ENCODE measurements at regions not wholly inside any gene's neighbourhood (a gene's known extent, or its start where the extent isn't known, plus 50 kb on each side); places are given as distances from the start of the nearest gene placed in this dataset.

DNA sequence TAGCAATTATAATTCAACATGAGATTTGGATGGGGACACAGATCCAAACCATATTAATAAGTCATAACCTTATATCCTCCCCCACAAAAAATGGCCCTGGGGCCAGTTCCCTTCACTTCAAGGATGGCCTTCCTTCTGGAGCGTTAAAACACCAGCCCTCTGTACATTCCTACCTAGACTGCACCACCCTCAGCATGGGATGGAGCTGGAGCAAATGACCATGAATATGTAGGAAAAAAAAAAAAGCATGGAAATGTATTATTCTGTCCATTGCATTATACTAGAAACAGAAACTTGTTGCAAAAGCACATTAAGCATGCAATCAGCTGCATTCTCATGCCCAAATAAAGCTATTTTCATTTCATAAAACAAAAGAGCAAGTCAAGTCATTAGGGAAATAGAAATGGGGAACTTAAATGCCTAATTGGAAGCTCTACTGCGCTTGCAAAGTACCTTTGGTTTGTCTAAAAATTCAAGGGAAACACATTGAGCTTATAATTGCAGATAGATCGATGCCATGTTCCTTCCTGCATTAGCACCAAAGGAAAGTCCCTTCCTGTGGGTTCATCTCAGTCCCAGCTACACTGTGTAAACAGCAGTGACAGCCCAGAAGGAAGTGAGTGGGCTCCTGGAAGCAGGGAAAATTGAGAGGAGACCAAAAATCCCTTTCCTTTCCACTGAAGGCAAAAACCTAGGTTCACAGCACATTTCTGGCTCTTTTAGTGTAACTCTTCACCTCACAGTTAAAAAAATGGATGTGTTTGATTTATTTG is 252.0 kb upstream of the KLHL29 start:
- no peaks in the 10 kb centered on the region for H3K4me1 Mint-ChIP-seq
- DNase-seq (no peak), ATAC-seq (ENCODE audit: low read depth in 2 of 2) (no peak)
- H3K9me3 Mint-ChIP-seq = peaks cover 8 to 20% (median 9%) of the 10 kb centered on the region in 7 donors
- peaks cover 0 to 7% of the 10 kb centered on the region in 2 donors for H3K36me3 Mint-ChIP-seq
- peaks cover 0 to 9% (median 7%) of the 10 kb centered on the region in 3 donors for H3K27me3 Mint-ChIP-seq
- no peak overlapping the region for H3K4me3 Mint-ChIP-seq
- no peak overlapping the region for H3K27ac Mint-ChIP-seq

DNA sequence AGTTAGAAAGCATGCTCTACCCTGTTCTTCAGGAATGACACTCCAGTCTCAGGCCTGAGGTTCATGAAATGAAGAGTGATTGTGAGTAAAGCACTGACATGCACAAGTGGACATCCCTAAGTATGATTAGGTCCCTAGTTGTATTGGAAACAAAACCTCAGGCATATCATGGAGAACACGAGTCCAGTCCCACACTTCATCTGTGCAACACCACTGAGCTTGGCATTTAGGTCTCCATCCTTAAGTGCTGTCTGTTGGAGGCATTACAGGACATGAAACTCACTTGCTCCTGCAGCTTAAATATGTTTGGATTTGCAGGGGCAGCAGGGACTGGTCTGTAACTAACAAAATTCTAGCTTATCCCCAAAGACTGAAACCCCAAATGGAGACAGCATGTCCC is 250.3 kb upstream of the KLHL29 start:
- ATAC-seq (ENCODE audit: low read depth in 2 of 2) (no peak), DNase-seq (no peak)
- H3K4me3 Mint-ChIP-seq = no peak overlapping the region
- no peaks in the 10 kb centered on the region for H3K4me1 Mint-ChIP-seq
- H3K27me3 Mint-ChIP-seq = peaks cover 0 to 14% (median 4%) of the 10 kb centered on the region in 3 donors
- no peak overlapping the region for H3K27ac Mint-ChIP-seq
- H3K36me3 Mint-ChIP-seq = no peaks in the 10 kb centered on the region
- peaks cover 0 to 16% (median 8%) of the 10 kb centered on the region in 7 donors for H3K9me3 Mint-ChIP-seq

DNA sequence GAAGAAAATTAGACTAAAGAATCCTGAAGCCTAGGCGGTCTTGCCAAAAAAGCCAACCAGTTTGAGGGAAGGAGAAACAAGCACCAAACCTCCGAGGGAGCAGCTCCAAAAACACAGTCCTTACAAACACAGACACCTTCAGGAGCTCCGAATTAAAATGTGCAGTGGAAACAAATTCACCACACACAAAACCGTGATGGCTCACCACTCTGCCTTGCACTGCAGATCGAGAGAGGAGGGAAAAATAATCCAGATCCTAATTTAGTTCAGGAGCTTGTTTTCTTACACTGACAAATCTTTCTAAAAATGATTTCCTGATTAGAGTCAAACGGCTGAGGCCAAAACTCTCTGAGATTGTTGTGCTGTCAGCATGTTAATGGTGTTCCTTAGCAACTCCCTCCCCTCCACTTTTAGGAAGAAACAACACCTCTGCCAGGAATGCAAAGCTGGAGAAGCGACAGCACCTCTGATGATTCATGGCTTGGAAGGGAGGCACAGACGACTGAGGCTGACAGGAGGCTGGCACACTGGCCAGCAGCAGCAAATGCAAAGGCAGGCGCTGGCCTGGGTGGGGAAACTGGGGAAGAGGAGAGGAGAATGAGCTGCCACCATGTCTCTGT is 249.4 kb upstream of the KLHL29 start:
- H3K36me3 Mint-ChIP-seq = no peaks in the 10 kb centered on the region
- peaks cover 0 to 10% (median 3%) of the 10 kb centered on the region in 7 donors for H3K9me3 Mint-ChIP-seq
- H3K27me3 Mint-ChIP-seq = peaks cover 0 to 21% (median 4%) of the 10 kb centered on the region in 3 donors
- no peak for ATAC-seq (ENCODE audit: low read depth in 2 of 2)
- H3K27ac Mint-ChIP-seq = no peak overlapping the region
- H3K4me3 Mint-ChIP-seq = no peak overlapping the region
- DNase-seq = no peak
- no peaks in the 10 kb centered on the region for H3K4me1 Mint-ChIP-seq

DNA sequence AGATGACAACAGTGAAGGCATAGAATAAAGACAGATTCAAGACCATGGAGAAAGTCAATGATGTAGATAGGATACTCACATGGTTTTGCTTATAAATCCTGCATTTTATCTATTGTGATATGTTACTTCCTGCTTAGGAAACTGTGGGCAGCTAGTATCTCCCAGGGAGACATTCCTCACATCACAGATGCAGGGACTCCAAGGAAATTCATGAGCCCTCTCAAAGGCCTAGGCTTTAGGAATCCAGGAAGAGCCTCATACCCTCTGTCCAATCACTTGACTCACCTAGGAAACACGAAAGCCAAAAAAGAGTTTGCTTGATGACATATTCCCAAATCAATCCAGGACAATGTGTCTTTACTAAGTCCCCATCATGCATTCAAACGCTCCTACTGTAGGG is 247.8 kb upstream of the KLHL29 start:
- peaks cover 0 to 26% (median 4%) of the 10 kb centered on the region in 3 donors for H3K27me3 Mint-ChIP-seq
- no peaks in the 10 kb centered on the region for H3K36me3 Mint-ChIP-seq
- H3K4me1 Mint-ChIP-seq = no peaks in the 10 kb centered on the region
- DNase-seq = no peak
- H3K4me3 Mint-ChIP-seq = no peak overlapping the region
- H3K9me3 Mint-ChIP-seq = peaks cover 0 to 6% (median 5%) of the 10 kb centered on the region in 7 donors
- ATAC-seq (ENCODE audit: low read depth in 2 of 2) = no peak
- no peak overlapping the region for H3K27ac Mint-ChIP-seq

DNA sequence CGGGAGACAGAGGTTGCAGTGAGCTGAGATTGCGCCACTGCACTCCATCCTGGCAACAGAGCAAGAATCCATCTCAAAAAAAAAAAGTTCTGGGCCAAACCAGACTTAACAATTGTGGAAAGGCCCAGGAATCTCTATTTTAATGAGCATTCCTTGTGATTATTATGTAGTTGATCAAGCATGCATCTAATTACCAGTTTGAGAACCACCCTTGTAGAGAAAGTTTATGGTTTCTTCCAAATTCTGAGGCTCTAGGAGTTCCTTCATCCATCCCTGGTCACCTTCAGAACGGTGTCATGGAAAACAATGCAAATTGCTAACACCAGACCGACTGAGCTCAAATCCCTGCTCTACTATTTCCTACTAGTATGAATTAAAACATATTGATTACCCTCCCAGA is 246.3 kb upstream of the KLHL29 start:
- Mint-ChIP-seq H3K4me1 (no peaks in the 10 kb centered on the region), H3K4me3 (no peak overlapping the region), H3K27ac (no peak overlapping the region), H3K27me3 (peaks cover 0 to 26% (median 4%) of the 10 kb centered on the region in 3 donors), H3K36me3 (no peaks in the 10 kb centered on the region), H3K9me3 (peaks cover 0 to 10% (median 0%) of the 10 kb centered on the region in 7 donors)
- no peak for DNase-seq
- ATAC-seq (ENCODE audit: low read depth in 2 of 2) = no peak

DNA sequence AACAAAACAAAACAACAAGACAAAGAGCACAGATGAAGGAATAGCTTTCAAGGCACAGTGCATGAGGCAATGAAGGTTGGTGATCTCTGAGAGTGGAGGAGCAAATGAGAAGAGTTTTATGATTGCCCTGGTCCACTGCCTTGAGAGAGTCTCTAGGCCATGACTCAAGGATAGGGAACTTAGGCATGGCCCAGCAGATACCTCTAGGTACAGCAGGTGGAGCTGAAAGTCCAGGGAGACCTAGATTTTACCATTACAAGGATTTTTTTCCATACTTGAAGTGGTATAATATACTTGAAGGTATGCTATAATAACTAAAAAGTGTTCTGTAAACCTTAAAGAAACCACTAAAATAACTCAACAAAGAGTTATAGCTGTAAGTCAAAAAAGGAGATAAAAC is 239.5 kb upstream of the KLHL29 start:
- ATAC-seq (ENCODE audit: low read depth in 2 of 2) = no peak
- no peak overlapping the region for H3K4me3 Mint-ChIP-seq
- no peak for DNase-seq
- no peak overlapping the region for H3K27ac Mint-ChIP-seq
- H3K36me3 Mint-ChIP-seq = no peaks in the 10 kb centered on the region
- H3K4me1 Mint-ChIP-seq = no peaks in the 10 kb centered on the region
- H3K27me3 Mint-ChIP-seq = peaks cover 5 to 14% (median 5%) of the 10 kb centered on the region in 3 donors
- peaks cover 0 to 8% (median 0%) of the 10 kb centered on the region in 7 donors for H3K9me3 Mint-ChIP-seq

DNA sequence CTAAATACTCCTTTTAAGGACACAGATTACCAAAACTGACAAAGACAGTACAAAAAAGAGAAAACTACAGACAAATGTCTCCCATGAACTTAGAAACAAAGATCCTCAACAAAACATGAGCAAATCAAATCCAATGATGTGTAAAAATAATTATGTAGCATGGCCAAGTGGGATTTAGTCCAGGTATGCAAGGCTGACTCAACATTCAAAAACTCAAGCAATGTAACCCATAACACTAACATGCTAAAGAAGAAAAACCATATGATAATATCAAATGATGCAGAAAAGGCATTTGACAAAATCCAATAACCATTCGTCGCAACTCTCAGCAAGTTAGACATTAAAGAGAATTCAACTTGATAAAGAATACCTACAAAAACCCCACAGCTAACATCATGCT is 239.0 kb upstream of the KLHL29 start:
- no peaks in the 10 kb centered on the region for H3K4me1 Mint-ChIP-seq
- no peak overlapping the region for H3K27ac Mint-ChIP-seq
- DNase-seq (no peak), ATAC-seq (ENCODE audit: low read depth in 2 of 2) (no peak)
- no peaks in the 10 kb centered on the region for H3K36me3 Mint-ChIP-seq
- peaks cover 5 to 10% (median 9%) of the 10 kb centered on the region in 3 donors for H3K27me3 Mint-ChIP-seq
- no peak overlapping the region for H3K4me3 Mint-ChIP-seq
- H3K9me3 Mint-ChIP-seq = peaks cover 0 to 8% (median 0%) of the 10 kb centered on the region in 7 donors

DNA sequence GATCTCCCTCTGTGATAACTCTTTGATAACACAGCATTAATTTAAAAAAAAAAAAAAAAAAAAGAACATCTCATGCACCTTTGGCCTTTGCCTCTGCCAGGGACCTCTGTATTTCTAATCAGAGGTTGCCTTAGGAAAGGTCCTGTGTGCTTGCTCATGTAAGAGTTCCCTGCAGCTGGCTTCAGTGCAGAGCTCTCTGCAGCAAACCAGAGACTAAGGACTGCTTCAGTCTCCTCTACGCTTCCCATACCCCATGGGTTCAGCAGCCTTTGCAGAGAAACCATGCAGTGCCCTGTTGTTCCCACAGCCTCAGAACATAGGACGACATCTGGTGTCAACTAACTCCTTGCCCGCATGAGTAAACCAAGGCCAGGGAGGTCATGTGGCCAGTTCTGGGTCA is 236.6 kb upstream of the KLHL29 start:
- Mint-ChIP-seq H3K27ac (no peak overlapping the region), H3K4me1 (no peaks in the 10 kb centered on the region), H3K4me3 (no peak overlapping the region), H3K36me3 (no peaks in the 10 kb centered on the region), H3K9me3 (peaks cover 0 to 7% (median 0%) of the 10 kb centered on the region in 7 donors), H3K27me3 (peaks cover 5 to 11% (median 8%) of the 10 kb centered on the region in 3 donors)
- ATAC-seq (ENCODE audit: low read depth in 2 of 2) (no peak), DNase-seq (no peak)

DNA sequence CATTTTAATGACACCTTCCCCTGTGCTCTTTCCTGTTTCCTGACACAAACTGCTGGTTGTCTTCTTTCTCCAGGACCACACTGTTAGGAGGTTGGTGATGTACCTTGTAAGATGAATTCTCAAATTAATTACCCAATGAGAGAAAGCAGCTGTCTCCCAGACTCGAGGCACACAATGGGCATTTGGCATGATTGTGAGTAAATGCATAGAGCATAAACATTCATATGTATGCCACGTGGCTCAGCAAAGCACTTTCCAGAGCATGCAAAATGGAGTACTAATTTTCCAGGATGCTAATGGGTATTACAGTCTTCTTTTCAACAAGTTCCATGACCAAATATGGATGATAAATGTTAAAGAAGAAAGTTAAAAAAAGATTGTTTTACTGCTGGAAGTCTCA is 235.2 kb upstream of the KLHL29 start:
- Mint-ChIP-seq H3K4me1 (no peaks in the 10 kb centered on the region), H3K36me3 (no peaks in the 10 kb centered on the region), H3K4me3 (no peak overlapping the region), H3K27me3 (peaks cover 5 to 11% (median 8%) of the 10 kb centered on the region in 3 donors), H3K27ac (no peak overlapping the region), H3K9me3 (peaks cover 0 to 9% (median 0%) of the 10 kb centered on the region in 7 donors)
- no peak for DNase-seq
- ATAC-seq (ENCODE audit: low read depth in 2 of 2) = no peak

DNA sequence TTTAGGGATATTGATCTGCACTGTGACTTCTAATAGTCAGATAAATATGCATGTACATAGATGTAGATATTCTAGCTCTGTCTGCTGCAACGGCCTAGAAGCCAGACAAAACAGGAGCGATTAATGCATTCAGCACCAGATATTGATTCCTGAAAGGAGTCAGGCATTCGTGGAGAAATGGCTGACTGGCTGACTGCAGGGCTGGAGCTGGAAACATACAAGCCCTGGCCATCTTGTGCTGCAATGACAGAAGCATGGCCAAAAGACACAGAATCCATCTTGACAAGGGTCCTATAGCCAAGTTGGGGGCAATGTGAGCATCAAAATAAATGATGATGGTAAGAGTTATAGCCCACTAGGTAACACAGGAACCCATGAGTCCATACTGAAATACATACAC is 231.5 kb upstream of the KLHL29 start:
- peaks cover 5 to 8% (median 6%) of the 10 kb centered on the region in 3 donors for H3K27me3 Mint-ChIP-seq

DNA sequence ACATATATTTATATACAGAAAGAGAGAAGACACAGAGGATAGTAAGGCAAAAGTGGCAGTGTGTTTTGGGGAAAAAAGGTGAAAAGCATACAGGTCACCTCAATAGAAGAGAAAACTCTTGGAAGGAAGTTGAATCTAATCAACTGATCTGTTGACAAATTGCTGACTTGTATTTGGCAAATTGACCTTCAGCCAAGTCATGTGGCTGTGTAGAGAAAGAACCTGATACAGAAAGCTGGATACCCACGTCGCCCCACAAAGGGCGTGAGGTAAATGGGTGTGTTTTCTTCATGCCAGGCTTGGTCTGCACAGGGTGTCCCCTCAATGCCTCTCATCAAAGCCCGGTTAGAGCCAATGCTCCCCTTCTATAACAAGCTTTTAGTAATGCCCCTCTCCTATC is 230.0 kb upstream of the KLHL29 start:
- Mint-ChIP-seq H3K4me3 (no peak overlapping the region), H3K9me3 (peaks cover 0 to 4% (median 0%) of the 10 kb centered on the region in 7 donors), H3K27ac (no peak overlapping the region), H3K27me3 (peaks cover 0 to 6% (median 0%) of the 10 kb centered on the region in 3 donors), H3K4me1 (no peaks in the 10 kb centered on the region), H3K36me3 (no peaks in the 10 kb centered on the region)
- no peak for DNase-seq
- ATAC-seq (ENCODE audit: low read depth in 2 of 2) = no peak

More for the DNA sequence above, 231.5 kb upstream of the KLHL29 start:
- no peak for ATAC-seq (ENCODE audit: low read depth in 2 of 2)
- no peak overlapping the region for H3K4me3 Mint-ChIP-seq
- no peak overlapping the region for H3K27ac Mint-ChIP-seq
- H3K36me3 Mint-ChIP-seq = no peaks in the 10 kb centered on the region
- H3K9me3 Mint-ChIP-seq = peaks cover 0 to 9% (median 0%) of the 10 kb centered on the region in 7 donors
- no peaks in the 10 kb centered on the region for H3K4me1 Mint-ChIP-seq
- no peak for DNase-seq

DNA sequence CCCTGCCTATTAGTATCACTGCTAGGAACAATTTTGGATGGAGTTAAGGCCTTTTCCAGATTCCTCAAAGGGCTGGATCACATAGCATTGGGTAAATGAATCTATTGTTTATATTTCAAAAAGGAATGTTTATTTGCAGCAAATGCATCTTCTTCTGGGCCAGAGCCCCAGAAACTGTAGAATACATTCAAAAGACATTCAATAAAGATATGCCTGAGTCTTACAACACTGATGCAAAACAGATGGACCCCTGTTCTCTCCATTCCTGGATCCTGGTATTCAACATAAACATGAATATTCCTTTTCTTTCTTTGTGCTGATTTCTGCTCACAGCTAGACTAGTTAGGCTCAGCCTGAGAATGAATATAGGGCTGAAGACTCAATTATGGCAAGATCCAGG is 227.2 kb upstream of the KLHL29 start:
- H3K27me3 Mint-ChIP-seq = no peaks in the 10 kb centered on the region
- H3K9me3 Mint-ChIP-seq = peaks cover 0 to 4% (median 0%) of the 10 kb centered on the region in 7 donors
- DNase-seq (no peak), ATAC-seq (ENCODE audit: low read depth in 2 of 2) (no peak)
- H3K4me3 Mint-ChIP-seq = no peak overlapping the region
- no peaks in the 10 kb centered on the region for H3K36me3 Mint-ChIP-seq
- no peak overlapping the region for H3K27ac Mint-ChIP-seq
- no peaks in the 10 kb centered on the region for H3K4me1 Mint-ChIP-seq

DNA sequence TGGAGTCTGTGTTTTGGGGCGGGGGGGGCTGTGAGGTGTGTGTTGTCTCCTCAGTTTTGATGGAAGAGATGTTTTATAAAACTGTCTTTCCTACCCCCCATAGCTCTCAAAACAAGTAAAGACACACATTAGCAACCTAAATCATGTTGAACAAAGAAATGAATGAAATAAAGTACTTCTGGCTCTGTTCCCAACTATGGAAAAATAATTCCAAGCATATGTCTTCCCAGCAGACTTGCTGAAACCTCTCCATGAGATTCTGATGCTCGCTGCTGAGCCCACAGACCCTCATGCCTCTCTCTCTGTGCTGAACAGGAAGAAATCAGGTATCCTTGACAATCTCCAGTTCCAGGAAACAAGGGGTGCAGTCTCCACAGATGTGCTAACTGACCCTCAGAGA is 226.7 kb upstream of the KLHL29 start:
- DNase-seq (no peak), ATAC-seq (ENCODE audit: low read depth in 2 of 2) (no peak)
- Mint-ChIP-seq H3K4me3 (no peak overlapping the region), H3K27ac (no peak overlapping the region), H3K4me1 (no peaks in the 10 kb centered on the region), H3K9me3 (peaks cover 0 to 4% (median 0%) of the 10 kb centered on the region in 7 donors), H3K36me3 (no peaks in the 10 kb centered on the region), H3K27me3 (no peaks in the 10 kb centered on the region)

DNA sequence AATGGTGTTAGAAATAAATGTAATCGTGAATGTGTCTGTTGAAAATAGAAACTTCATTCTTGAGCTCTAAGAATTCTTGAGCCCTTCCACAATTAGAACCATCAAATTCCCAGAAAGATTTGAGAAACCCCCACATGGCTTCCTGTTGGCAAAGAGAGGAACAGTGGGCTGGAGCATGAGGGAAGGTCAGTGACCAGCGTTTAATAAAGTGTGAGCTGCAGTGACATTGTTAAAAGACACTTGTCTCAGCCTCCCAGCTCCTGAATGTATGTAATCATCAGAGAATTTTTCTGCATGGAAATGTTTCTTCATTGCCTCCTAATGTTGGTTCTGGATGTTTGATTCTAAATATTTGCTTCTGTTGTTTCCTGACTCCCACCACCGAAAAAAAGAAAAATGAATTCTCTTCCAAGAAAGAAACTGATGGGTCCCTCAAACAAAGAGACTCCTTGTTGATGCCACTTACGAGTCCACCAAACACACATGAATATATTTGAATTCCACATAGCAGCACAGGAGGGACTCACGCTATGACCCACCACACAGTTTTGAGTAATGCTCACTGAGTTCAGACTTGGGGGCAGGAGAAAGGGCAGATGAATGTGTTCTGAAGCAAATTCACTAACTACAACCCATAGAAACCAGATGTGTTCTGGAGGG is 225.1 kb upstream of the KLHL29 start:
- Mint-ChIP-seq H3K36me3 (no peaks in the 10 kb centered on the region), H3K27me3 (peaks cover 0 to 2% (median 0%) of the 10 kb centered on the region in 3 donors), H3K27ac (no peak overlapping the region), H3K9me3 (peaks cover 0 to 2% (median 0%) of the 10 kb centered on the region in 7 donors), H3K4me3 (no peak overlapping the region), H3K4me1 (no peaks in the 10 kb centered on the region)
- DNase-seq (no peak), ATAC-seq (ENCODE audit: low read depth in 2 of 2) (no peak)
